HG03378 (cell line): ENCODE measurements at regions not wholly inside any gene's neighbourhood (a gene's known extent, or its start where the extent isn't known, plus 50 kb on each side); places are given as distances from the start of the nearest gene placed in this dataset.

Source experiments
- ATAC-seq: cut with Tn5 transposase; IDR thresholded peaks from one replicate; pipeline ENCODE4 v1.9.1; 2021; ENCODE audit warnings: mild to moderate bottlenecking, moderate library complexity; ENCODE audit not compliant: unreplicated experiment

DNA sequence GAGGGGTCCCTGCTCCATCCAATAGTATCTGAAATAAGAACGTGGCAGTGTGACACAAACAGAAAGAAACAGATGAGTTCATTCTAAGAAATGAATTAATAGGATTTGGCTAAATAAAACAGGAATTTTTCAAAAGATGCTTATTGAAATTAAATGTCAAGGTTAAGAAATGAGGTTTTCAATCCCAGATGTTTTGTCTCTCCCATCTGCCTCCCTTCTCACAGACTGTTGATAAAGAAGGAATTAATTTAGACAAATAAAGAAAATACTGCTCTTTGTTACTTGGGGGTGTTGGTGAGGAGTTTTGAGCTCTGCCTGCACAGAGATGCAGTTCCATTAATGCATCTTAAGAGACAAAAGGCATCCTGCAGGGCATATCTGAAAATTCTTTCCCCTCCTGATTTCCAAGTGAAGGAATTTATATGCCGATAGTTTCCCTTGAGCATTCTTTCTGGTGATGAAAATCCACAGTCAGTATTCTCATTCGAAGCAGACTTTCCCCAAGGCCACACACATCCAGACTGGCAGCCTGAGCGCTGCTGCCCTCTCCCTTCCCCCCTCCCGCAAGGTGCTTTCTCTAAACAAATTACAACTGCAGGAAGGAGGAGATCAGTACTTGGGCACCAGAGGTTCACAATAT is 385.4 kb upstream of the RND3 start:
- ATAC-seq = no peak

DNA sequence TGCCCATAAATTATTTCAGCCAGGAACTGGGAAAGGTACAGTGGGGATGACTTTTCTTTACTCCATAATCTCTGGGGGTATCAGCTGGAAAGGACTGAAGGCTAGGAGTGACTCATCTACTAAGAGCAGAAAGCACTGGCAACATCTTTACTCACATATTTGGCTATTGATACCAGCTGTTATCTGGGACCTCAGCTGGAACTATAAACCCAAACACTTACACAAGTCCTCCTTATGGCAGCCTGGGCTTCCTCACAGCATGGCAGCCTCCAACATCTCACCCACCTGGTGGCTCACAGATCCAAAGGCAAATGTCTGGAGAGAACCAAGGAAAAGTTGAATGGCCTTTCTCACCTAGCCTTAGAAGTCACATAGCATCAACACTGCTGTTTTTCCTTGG is 379.0 kb upstream of the RND3 start:
- no peak for ATAC-seq

DNA sequence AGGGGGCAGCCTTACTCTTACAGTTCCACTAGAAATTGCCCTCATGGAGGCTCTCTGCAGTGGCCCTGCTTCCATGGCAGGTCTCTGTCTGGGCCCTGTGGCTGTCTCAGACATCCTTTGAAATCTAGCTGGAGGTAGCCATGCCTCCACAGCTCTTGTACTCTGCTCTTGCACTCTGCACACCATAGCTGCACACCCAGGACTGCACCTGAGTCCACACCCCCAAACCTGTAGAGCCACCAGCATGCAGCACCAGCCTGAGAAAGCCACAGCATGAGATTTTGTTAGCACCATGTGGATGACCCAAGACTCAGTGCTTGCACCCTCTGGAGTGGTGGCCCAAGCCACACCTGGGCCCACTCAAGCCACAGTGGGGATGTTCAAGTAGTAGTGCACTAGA is 376.2 kb upstream of the RND3 start:
- no peak for ATAC-seq

DNA sequence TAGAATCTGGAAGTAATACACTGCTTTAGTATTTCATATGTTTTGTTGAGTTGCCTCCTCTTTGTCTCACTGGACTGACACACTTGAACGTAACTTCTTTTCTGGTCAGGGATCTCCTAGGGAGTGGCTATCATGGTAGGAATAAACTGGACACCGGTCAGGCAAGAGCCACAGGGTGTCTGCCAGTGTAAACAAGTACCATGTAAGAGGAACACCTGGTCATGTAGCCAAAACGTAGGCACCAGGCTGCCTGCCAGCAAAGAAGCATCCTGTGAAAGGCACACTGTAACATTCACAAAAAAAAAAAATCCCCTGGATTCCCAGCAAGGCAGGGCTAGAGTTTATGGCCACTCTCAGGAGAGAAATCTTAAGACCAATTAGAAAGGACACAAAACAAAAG is 372.8 kb upstream of the RND3 start:
- ATAC-seq = no peak

DNA sequence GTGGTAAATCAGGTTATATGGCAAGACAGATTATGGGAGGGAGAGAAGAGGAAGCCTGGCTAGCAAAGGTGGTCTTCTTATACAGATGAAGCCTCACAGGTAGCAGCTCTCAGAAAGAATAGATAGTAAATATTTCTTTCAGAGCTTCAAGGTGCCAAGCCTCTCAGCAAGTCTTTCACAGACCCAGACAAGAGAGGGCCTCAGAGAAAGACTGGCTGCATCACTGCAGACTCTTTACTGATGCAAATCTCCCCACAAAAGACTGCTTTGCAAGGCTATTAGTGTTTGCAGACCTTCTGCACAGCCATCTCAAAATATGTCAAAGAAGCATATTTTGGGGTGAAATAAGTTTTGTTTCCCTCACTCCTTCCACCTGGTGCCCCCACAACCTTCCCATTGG is 372.4 kb upstream of the RND3 start:
- no peak for ATAC-seq

DNA sequence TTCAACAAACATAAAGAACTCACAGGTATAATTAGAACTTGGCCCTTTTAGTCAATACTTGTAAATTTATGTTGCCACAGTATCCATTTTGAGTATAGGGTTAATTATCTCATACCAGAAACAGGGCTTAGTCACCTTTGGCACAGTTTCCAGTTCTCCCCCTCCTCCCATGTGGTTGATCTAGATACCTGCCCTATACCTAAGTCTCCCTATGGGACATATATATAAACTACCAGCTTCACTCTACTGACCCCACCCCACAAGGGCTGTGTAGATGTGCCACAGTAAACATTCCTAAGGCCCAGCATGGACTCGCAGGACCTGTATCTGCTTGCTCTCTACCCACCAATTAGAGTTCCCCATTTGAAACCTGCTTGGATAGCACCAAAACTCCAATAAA is 371.7 kb upstream of the RND3 start:
- no peak for ATAC-seq

DNA sequence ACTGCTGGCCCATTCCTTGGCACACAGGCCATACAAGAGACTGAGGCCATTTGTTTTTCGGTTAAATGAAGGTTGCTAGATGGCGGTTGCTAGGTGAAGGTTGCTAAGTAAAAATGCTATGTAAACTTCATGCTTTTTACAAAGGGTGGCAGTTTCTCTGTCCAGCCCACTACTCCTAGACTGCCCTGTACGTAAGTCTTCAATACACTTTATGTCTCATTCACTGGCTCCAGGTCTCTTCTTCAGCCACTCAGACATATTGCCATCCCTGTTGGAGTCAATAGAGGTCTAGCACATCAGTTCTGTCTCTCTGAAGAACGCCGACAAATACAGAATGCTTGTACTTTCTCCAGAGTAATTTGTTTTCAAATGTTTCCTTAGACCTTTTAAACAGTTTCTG is 370.9 kb upstream of the RND3 start:
- ATAC-seq = no peak

DNA sequence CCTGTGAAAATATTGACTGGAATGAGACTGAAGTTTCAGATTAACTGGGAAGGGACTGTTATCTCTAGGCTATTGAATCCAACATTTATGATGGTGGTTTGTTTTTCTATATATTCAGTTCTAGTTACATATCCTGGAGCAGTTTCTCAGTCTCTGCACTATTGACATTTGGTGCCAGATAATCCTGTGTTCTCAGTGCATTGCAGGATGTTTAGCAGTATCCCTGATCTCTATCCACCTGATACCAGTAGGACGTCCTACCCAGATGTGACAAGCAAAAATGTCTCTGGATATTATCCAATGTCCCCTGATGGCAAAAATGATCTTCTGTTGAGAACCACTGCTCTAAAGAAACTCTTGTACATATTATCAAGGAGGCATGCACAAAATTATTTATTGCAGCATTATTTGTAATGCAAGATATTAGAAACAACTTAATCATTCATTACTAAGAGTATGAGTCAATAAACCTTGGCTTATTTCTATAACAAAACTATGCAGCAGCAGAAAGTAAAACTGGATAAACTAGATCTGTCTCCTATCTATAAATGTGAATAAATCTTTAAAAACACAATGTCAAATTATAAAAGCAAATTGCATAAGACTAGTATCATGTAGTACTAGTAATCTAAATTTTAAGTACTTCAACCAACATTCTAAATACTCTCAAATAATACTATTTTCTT is 369.3 kb upstream of the RND3 start:
- ATAC-seq = no peak

DNA sequence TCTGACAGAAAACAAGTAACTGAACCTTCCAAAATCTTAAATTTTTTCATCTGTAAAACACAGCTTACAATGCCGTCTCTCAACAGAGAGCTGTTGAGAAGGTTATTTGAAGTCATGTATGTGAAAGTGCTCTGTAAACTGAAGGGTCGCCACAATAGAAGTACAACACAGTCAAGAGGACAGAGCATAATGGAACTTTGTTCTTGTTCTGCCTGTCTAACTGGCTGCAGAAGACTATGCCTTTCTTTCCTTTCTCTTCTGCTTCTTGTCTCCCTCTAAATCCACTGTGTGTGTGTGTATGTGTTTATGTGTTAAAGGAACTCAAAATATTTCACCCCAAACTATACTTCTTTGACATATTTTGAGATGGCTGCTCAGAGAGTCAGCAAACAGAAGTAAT is 365.8 kb upstream of the RND3 start:
- ATAC-seq = no peak

DNA sequence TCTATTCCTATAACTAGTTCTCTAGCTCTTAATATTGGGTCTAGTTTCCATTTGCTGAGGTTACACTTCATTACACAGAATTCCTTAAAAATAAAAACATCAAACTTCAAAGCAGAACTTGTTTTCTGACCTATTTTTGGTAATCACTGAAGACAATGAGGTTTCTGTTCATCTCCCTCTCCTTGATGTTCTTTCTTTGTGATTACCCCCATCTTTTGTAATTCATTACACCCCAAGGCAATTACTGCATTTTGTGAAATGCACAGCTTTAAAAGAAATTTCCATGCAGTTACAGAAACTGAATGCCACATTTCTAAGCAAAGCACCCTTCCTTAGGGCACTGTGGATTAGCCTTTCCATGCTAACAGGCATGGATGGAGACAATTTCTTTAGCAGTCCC is 363.2 kb upstream of the RND3 start:
- ATAC-seq = no peak

DNA sequence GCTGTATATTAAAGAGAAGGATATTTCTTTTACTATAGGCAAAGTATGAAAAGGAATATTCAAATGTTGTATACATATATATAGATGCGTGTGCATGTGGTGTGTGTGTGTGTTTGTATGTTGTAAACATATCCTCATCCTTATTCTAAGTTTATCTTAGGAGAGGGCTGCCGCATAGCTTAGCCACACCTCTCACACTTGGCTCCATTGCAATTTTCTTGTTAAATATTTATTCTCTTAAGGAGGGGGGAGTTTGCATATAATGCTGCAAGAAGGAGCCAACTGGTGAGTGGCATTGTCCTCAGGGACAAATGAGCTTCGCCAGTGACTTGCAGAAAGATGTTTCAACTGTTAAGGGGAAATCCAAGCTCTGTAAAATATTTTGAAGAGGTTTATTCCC is 360.1 kb upstream of the RND3 start:
- no peak for ATAC-seq

DNA sequence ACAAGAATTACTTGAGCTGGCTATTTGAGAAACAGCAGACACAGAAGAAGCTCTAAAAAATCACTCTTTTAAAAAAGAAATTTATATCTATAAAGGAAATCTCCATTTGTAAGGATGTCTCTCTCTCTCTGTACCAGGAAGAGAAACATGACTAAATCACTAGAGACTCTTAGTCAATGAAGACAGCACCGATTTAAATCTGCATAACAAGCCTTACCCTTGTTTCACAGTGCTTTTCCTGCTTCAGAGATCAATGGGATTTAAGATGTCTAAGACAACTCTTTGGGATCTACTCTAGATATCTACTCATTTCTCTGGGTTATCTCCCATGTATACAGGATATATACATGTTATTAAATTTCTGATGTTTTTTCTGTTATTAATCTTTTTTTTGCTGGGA is 359.2 kb upstream of the RND3 start:
- no peak for ATAC-seq

DNA sequence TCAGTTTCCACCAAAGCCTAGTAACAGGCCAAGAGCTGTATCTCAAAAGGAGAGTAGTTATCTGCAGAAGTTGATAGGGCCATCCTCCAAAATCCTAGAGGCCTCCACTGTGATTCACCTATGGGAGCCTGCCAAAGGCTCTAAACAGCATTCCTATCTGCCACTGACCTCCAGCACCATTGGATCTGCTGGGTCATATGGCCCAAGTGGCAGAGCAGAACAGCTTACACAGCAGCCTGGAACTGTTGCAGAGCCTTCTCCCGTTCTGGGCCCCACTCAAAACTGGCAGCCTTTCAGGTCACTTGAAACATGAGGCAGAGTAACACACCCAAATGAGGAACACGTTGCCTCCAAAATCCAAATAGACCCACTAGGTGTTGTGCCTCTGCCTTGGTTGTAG is 345.2 kb upstream of the RND3 start:
- ATAC-seq = no peak

DNA sequence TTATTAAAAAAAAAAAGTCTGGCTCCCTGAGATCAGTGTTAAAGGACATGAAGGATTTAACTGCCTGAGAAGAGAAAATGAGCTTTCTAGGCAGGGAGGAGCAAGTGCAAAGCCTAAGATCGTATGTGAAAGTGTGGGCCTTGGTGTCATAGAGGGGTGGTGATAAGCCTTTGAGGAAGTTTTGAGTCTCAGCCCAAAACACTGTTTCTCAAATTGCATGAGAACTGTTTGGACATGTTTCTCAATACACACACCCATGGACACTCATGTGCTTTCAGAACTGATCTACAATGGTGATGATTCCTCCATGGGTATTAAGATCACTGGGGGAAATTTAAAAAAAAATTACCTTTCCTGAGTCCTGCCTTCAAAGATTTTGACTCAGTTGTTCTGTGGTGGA is 336.7 kb upstream of the RND3 start:
- no peak for ATAC-seq

DNA sequence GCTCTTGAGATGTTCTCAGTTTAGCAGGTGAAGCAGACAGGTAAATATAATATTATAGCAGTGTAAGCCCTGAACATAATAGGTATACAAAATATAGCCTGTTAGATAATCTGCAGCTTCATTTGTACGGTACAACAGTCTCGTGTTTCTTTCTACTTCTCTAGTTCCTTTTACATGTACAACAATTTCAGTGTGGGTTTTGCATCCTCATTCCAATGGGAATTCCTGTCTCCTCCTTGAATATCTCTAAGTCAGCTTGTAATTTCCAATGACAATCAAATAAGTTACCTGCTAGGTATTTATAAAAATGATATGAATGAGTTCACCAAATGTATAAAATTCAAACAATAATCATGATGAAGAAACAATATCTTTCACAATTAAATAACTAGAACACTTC is 330.0 kb upstream of the RND3 start:
- no peak for ATAC-seq

DNA sequence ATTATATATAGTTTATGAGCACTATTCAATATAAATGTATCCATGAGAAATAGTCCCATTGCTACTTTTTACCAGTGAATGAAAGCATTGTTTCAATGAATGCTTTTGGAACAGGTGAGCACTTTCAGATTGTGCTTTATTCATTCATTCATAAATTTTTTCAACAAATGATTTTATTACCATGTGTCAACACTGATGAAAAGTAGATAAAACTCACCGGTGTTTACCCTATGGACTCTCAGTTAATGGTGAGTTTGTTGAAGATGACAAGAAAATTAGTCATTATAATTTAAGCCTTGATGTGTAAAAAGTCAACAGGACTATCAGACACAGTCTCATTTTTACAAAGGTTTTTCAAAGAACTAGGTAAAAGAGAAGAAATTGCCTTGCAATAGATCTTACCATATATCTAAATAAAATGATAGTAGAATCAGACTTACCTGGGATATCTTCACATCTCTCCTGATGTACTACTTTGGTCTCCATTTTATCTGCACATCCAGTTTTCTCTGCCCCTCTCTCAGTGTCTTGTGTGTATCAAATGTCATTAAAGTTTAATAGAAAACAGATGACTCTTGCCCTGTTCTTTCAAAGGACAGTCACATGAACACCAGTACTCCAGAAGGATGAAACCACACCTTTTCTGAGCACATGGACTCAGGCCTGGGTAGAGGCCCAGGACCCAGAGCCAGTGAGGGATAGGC is 325.3 kb upstream of the RND3 start:
- no peak for ATAC-seq

DNA sequence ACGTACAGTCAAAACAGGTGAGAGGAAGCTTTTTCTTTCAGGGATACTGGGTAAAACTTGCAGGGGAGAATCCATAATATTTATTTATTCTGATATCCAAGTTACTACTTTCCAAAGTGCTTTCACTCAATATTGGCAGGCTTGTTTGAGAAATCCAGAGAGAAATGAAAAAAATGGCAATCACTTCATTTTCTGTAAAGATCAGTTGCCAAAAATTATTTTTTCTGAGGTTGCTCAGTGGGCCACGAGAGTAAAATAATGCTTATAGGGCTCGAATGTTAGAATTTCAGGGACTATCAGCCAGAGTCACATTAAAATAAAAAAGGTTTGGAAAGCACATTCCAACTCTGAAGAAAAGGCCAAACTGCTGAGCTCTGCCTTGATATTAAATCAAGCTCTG is 324.6 kb upstream of the RND3 start:
- ATAC-seq = no peak

DNA sequence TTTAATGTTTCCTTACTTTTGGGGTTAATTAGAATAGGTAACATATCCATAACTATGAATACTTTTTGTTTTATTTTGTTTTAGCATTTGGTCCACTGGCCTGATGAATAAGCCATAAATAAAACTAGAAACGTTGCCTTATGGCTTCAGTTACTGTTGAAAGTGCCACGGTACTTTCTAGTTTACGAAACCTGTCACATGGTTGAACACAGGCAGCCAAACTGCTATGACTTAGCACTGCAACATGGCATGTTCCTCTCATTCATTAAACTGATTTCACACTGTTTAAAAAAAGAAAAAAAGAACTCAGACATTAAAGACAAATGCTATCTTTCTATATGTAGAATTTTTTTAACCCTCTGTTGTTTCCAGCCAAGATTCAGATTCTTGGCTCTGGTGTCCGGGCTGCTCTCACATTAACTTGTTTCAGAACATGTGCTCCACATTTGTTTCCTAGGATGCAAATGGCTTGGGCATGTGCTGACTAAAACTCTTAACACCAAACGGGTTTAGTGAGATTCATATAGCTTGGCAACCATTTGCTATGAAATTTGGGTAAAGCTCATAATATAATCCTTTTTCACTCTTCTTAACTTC is 323.9 kb upstream of the RND3 start:
- peak; percentile 51 for ATAC-seq

DNA sequence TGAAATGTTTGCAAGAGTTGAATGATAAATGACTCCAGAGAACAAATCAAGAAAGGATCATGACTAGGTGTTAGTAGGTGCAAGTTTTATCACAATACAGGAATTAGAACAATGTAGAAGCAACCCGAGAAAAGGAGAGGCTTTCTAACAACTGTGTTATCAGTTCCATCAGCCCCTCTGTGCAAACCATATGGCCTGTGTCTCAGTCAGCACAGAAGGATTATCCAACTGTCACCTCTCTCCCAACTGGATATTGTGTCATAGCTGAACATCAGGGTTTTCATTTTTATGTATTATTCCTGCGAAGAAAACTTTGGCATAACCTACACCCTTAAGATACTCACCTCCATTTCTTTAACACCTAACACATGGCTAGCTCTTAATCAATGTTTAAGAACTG is 321.6 kb upstream of the RND3 start:
- no peak for ATAC-seq

DNA sequence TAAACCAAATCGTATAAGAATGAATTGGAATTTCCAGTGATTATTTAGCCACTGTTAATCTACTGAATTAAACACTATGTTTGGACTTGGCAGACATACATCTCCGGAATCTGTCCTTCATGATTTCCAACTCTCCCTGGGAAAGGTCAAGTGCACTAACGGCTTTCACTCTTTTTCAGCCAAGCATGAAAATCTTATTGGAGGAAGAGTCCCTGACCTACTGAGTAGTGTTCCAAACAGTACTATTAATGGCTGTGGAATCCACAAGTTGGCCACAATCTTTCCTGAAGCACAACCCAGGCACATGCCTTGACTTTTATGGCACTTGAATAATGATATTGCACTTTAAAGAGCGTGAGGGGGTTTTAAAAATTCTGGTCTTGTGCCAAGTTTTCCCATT is 318.9 kb upstream of the RND3 start:
- no peak for ATAC-seq

DNA sequence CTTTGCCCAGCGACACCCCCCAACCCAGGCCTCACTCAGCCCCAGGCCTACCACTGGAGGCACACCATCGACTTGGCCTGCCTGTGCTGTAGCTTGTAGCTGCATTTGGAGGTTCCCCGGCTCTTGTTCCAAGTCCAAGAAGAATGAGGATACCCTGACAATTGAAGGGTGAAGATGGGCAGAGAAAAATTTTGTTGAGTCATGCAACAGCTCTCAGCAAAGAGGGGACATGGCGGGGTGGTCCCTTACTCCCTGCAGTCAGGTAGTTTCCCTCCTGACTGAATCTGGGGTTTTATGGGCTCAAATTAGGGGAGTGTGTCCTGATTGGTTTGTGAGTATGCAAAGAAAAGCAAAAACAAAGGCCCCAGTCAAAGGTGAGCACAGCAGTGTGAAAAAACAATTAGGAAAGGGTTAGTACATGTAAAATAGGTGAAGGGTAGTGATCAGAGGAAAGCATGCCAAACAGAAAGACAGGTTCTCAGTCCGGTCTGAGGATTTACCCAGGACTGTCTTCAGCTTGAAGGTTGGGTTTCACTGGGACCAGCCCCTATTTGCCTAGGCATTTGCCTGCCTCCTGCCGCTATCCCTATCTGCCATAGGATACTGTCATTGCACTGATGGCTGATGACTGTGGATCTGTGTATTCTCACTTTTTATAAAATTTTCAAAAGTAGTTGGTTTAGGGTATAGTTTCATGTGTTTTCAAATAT is 316.4 kb upstream of the RND3 start:
- no peak for ATAC-seq
